Gastroesophageal sphincter (tissue), 4 donors: ENCODE measurements at regions not wholly inside any gene's neighbourhood (a gene's known extent, or its start where the extent isn't known, plus 50 kb on each side); places are given as distances from the start of the nearest gene placed in this dataset.

Source experiments
- ATAC-seq: fragments of 150-250 bp; one replicate; pipeline ENCODE4 v1.9.1; 2016; ENCODE audit warnings: mild to moderate bottlenecking, moderate library complexity
- H3K27ac ChIP-seq, 4 donors: fragments of 200-600 bp; sonication (generic) in 3 of 4; 1 replicate in 3 of 4; 2 replicates in 1 of 4; pipeline ENCODE4 v1.5.1; 2016 to 2019
- H3K27me3 ChIP-seq: fragments of 200-600 bp; sonication (generic); one replicate; pipeline ENCODE4 v1.5.1; 2019
- H3K36me3 ChIP-seq, 2 donors: fragments of 200-600 bp; sonication (generic); one replicate each; pipeline ENCODE4 v1.5.1; 2019; ENCODE audit warnings: control low read depth in 1 of 2
- H3K4me1 ChIP-seq, 3 donors: fragments of 200-600 bp; sonication (generic); 1 replicate in 2 of 3; 2 replicates in 1 of 3; pipeline ENCODE4 v1.5.1; 2016 to 2019; ENCODE audit warnings: control low read depth in 2 of 3
- H3K4me3 ChIP-seq, 2 donors: fragments of 200-600 bp; sonication (generic); one replicate each; pipeline ENCODE4 v1.5.1; 2019; ENCODE audit warnings: mild to moderate bottlenecking in 1 of 2, moderate library complexity in 1 of 2
- H3K9me3 ChIP-seq, 3 donors: fragments of 200-600 bp; sonication (generic); one replicate each; pipeline ENCODE4 v1.5.1; 2017 to 2019; ENCODE audit warnings: control low read depth in 2 of 3
- CTCF ChIP-seq, 4 experiments: fragments of 200-600 bp in 2 of 4; fragments of 450-650 bp in 2 of 4; sonication (generic) in 1 of 4; IDR thresholded peaks; one replicate each; pipeline ENCODE4 v1.5.1; 2017 to 2019; ENCODE audit warnings: antibody characterized with exemption in 4 of 4, mild to moderate bottlenecking in 2 of 4, moderate library complexity in 2 of 4
- EP300 ChIP-seq: sonication (generic); formaldehyde crosslinking; IDR thresholded peaks from one replicate; pipeline ENCODE4 v1.6.1; 2017; ENCODE audit warnings: antibody characterized with exemption, mild to moderate bottlenecking
- POLR2A ChIP-seq, 2 donors: fragments of 450-650 bp; IDR thresholded peaks; one replicate each; pipeline ENCODE4 v1.6.1; 2017; ENCODE audit warnings: antibody characterized with exemption in 2 of 2, mild to moderate bottlenecking in 2 of 2, moderate library complexity in 1 of 2
- POLR2AphosphoS5 ChIP-seq: sonication (generic); formaldehyde crosslinking; IDR thresholded peaks from one replicate; pipeline ENCODE4 v1.6.1; 2017; ENCODE audit warnings: antibody characterized with exemption
- WGBS, 2 donors: methylation state at CpG; one replicate each; pipeline ENCODE4 v1.1.5; 2018; ENCODE audit warnings: low coverage in 1 of 2; 5-methylcytosine and 5-hydroxymethylcytosine counted together

- Histone ChIP-seq H3K36me3 (no peaks in the 10 kb centered on the region), H3K4me3 (no peak overlapping the region), H3K27ac (no peak overlapping the region), H3K9me3 (no peaks in the 10 kb centered on the region), H3K27me3 (no peaks in the 10 kb centered on the region), H3K4me1 (no peaks in the 10 kb centered on the region)
- TF ChIP-seq POLR2AphosphoS5: no peak
- no peak for TF ChIP-seq CTCF (IDR thresholded peaks at IDR 0.05)
- no peak for TF ChIP-seq POLR2A (IDR thresholded peaks at IDR 0.05)
- no peak for TF ChIP-seq EP300
- no peak for ATAC-seq
- 37 to 48% methylated on average over 2 of the region's 2 CpGs for WGBS, 2 donors
Measured at GRCh38 chr10:64486149-64486548, 964.9 kb downstream of the REEP3 start.

GRCh38 chr10:64486901-64487300 lies 965.7 kb downstream of the REEP3 start:
- Histone ChIP-seq H3K27me3 (no peaks in the 10 kb centered on the region), H3K27ac (no peak overlapping the region), H3K36me3 (no peaks in the 10 kb centered on the region), H3K4me1 (no peaks in the 10 kb centered on the region), H3K4me3 (no peak overlapping the region), H3K9me3 (no peaks in the 10 kb centered on the region)
- no peak for TF ChIP-seq POLR2A (IDR thresholded peaks at IDR 0.05)
- no peak for TF ChIP-seq POLR2AphosphoS5
- TF ChIP-seq EP300: no peak
- no peak for TF ChIP-seq CTCF (IDR thresholded peaks at IDR 0.05)
- no peak for ATAC-seq

DNA sequence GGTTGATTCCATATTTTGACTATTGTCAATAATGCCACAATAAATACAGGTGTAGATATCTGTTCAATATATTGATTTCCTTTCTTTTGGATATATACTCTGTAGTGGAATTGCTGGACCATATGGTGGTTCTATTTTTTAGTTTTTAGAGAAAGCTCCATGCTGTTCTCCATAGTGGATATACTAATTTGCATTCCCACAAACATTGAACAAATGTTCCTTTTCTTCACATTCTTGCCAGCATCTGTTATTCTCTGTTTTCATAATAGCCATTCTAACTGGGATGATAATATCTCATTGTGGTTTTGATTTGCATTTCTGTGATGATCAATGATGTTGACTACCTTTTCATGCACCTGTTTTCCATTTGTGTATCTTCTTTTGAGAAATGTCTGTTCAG lies 973.7 kb downstream of the REEP3 start:
- Histone ChIP-seq H3K27ac (no peak overlapping the region), H3K4me3 (no peak overlapping the region), H3K36me3 (no peaks in the 10 kb centered on the region), H3K27me3 (no peaks in the 10 kb centered on the region), H3K9me3 (peaks cover 0 to 3% (median 0%) of the 10 kb centered on the region in 3 donors), H3K4me1 (no peaks in the 10 kb centered on the region)
- ATAC-seq: no peak
- TF ChIP-seq CTCF (IDR thresholded peaks at IDR 0.05): no peak
- no peak for TF ChIP-seq EP300
- TF ChIP-seq POLR2AphosphoS5: no peak
- TF ChIP-seq POLR2A (IDR thresholded peaks at IDR 0.05): no peak

GRCh38 chr10:64497306-64497705 lies 976.1 kb downstream of the REEP3 start:
- H3K4me1 ChIP-seq: no peaks in the 10 kb centered on the region
- no peak overlapping the region for H3K27ac ChIP-seq
- H3K36me3 ChIP-seq: no peaks in the 10 kb centered on the region
- no peaks in the 10 kb centered on the region for H3K27me3 ChIP-seq
- WGBS, 2 donors: 75 to 95% methylated on average over 8 of the region's 8 CpGs
- H3K4me3 ChIP-seq: no peak overlapping the region
- TF ChIP-seq POLR2AphosphoS5 (no peak), EP300 (no peak), CTCF (IDR thresholded peaks at IDR 0.05) (no peak), POLR2A (IDR thresholded peaks at IDR 0.05) (no peak)
- no peak for ATAC-seq
- H3K9me3 ChIP-seq: peaks cover 0 to 3% (median 0%) of the 10 kb centered on the region in 3 donors

GRCh38 chr10:64501807-64502206 lies 980.6 kb downstream of the REEP3 start:
- no peak for ATAC-seq
- Histone ChIP-seq H3K27me3 (no peaks in the 10 kb centered on the region), H3K4me3 (no peak overlapping the region), H3K36me3 (no peaks in the 10 kb centered on the region), H3K9me3 (no peaks in the 10 kb centered on the region), H3K27ac (no peak overlapping the region), H3K4me1 (no peaks in the 10 kb centered on the region)
- no peak for TF ChIP-seq CTCF (IDR thresholded peaks at IDR 0.05)
- no peak for TF ChIP-seq POLR2AphosphoS5
- no peak for TF ChIP-seq POLR2A (IDR thresholded peaks at IDR 0.05)
- TF ChIP-seq EP300: no peak
